ENCODE measurements at regions not wholly inside any gene's neighbourhood (a gene's known extent, or its start where the extent isn't known, plus 50 kb on each side); places are given as distances from the start of the nearest gene placed in this dataset.
"Not testable (repeated sequence)": the region's sequence is repeated elsewhere in the genome, so short reads cannot be mapped to it uniquely, and the experiment has no call there.

GRCh38 chr5:176061269-176061622 is 93.1 kb upstream of the THOC3 start:
- DNase-seq, result not testable (repeated sequence)

DNA sequence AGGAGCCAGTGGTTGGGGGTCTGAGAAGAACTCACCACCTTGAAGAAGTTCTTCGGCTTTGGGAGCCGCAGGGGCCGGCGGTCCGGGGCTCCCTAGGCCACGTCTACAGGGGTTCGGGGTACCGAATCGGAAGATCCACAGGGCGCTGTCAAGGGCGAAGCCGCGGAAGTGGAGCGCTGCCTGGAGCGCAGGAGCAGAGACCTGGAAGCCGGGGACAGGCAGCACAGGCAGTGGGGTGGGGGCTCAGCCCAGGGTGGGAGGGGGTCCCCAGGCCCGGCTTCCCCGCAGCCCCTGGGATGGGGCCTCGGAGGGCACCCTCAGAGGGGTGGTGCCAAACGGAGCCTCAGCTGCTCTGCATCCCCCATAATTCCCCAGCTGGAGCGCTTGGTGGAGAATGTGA is 93.5 kb upstream of the THOC3 start:
- not testable (repeated sequence) for DNase-seq

DNA sequence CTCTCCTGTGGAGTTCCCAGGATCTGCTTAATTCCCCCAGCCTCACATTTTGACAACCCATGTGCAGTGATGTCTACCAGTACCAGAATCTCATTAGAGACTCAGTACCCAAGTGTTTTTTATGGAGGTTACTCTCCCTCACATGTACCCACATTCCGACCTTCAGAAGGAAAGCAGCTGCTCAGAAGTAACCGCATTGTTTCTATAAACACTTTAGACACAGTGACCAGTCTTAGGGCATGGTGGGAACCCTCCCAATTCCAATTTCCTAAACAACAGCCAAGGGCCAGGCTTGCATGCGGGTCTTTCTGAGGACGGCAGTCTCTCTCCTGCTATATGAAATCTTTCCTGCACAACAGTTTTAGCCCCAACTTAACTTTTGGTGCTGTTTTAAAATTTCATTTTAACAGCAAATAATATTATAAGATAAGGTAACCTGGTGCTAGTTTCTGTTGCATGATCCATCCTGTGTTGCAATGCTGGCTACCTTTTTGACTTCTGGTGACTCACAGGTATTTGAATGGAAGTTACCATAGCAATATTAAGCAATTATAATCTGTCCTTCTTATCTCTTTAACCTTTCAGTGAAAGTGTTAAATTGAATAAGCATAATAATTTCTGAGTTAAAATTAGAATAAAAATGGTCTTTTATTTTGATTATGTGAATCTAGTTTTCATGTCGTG is 98.3 kb upstream of the THOC3 start:
- not testable (repeated sequence) for DNase-seq

GRCh38 chr5:176067162-176067561 is 99.0 kb upstream of the THOC3 start:
- DNase-seq, result not testable (repeated sequence)

DNA sequence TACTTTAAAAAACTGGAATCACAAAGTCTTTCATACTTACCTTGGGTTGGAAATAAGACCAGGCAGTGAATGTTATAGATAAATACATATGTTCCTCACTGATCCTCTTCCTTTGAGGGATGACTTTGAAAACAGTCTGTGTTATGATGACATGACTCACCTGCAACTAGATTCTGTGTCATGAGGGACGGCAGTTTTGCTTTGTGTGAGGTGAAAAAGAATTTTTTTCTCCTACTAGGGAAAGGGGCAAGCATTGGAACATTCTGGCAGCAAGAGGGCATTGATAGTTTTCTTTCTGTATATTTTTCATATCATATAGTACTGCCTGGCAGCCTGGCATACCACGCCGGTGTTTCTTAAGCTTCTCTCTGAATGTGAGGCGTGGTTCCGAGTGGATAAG is 99.8 kb upstream of the THOC3 start:
- not testable (repeated sequence) for DNase-seq

- not testable (repeated sequence) for DNase-seq
Observed at GRCh38 chr5:176073996-176074571, 106.0 kb upstream of the THOC3 start.

DNA sequence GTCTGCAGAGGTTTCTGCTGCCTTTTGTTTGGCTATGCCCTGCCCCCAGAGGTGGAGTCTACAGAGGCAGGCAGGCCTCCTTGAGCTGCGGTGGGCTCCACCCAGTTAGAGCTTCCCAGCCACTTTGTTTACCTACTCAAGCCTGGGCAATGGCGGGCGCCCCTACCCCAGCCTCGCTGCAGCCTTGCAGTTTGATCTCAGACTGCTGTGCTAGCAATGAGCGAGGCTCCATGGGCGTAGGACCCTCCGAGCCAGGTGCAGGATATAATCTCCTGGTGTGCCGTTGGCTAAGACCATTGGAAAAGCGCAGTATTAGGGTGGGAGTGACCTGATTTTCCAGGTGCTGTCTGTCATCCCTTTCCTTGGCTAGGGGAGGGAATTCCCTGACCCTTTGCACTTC is 115.6 kb upstream of the THOC3 start:
- not testable (repeated sequence) for DNase-seq

DNA sequence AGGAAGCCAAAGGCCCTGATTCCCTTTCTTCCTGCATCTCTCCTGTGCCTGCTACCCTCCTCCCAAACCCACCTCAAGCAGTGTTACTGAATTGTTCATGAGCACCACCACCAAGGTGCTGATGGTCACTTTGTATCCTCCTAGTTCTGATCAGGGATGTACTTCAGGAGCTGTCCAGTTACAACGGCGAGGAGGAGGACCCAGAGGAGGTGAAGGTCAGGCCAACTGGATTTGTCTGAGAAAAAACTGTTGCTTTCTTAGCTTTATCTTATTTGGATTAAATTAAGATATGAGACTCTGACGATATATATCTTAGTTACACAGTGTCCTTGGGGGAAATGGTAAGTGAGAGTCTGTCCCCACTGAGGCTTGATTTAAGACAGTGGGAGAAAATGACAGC is 135.0 kb upstream of the THOC3 start:
- not testable (repeated sequence) for DNase-seq

DNA sequence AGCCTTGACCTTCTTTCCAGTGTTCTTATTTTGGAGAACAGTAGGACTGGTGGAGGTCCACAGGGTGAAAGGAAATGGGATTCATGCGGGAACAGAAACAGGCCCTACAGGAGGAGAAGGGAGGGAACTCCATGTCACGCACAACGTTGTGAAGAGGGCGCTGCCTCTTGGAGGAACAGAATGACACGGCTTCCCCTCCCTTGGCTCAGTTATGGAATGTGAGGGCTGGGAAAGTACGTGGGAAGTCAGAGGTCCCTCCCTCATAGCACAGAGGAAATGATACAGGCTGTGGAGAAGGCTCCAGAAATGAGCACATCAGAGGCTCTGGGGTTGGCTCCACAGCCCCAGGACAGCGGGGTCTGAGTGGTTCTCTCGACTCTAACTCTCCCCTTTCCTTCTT is 125.3 kb upstream of the SIMC1 start:
- DNase-seq, result not testable (repeated sequence)

DNA sequence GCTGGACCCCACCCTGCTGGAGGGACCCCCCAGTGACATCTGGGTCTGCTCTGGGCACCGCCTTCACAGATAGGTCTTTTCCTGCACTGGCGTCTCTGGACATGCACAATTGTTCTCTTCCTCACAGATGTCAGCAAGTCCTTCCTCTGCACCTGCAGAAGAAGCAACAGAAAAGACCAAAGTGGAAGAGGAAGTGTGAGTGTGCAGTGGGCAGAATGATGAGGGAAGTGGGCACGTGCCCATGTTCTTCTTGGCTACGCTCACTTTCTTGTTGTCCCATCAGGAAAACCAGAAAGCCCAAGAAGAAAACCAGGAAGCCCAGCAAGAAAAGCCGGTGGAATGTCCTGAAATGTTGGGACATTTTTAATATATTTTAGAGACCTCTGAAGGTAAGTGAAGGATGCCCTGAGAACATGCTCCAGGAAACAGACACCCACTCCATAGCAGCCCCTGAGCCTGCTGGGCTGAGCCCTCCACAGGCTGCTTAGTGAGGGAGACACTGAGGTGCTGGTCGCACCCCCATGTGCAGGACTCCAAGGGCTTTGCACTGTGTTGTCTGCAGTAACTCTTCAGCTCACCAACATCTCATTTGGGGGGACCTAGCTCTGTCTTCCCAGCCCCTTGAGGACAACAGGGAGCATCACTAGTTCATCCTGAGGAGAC is 124.4 kb upstream of the SIMC1 start:
- DNase-seq, result not testable (repeated sequence)

DNA sequence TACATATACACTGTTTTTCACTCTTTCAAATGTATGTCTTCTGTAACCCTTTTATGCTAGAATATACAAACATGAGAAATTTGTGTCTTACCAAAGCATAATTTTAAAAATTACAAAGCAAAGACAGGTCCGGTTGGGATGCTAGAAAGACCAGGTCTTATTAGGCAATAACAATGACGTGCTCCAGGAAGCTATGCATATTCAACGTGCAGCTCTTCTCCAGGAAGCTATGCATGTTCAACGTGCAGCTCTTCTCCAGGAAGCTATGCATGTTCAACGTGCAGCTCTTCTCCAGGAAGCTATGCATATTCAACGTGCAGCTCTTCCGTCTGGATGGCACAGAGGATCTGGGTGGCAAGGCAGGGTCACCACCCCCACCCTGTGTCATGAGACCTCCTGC is 123.4 kb upstream of the SIMC1 start:
- not testable (repeated sequence) for DNase-seq

DNA sequence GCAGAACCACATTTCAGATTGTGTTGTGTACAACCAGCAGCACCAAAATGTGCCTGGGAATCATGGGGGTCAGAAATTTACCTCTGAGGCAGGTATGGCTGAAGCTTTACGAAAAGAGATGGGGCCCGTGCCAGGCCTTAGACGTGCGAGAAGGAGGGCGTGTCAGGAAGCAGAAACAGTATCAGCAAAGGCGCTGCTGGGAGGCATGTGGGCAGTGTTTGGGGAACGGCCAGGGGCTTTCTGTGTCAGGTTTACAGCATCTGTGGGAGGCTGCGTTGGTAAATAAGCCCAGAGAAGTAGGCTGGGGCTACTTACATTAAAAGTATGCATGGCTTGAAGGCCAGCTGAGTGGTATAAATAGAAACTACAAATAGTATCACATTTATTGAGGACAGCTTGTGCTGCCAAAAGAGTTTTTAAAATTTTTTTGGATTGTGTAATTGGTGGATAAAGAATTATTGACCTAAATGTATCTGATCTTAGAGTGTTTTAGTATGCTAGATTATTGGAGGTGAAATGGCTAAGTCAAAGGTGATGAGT is 120.5 kb upstream of the SIMC1 start:
- DNase-seq, result not testable (repeated sequence)

- not testable (repeated sequence) for DNase-seq
Observed at GRCh38 chr5:176122361-176122760, 115.9 kb upstream of the SIMC1 start.

GRCh38 chr5:176124120-176124519 is 114.1 kb upstream of the SIMC1 start:
- DNase-seq, result not testable (repeated sequence)

DNA sequence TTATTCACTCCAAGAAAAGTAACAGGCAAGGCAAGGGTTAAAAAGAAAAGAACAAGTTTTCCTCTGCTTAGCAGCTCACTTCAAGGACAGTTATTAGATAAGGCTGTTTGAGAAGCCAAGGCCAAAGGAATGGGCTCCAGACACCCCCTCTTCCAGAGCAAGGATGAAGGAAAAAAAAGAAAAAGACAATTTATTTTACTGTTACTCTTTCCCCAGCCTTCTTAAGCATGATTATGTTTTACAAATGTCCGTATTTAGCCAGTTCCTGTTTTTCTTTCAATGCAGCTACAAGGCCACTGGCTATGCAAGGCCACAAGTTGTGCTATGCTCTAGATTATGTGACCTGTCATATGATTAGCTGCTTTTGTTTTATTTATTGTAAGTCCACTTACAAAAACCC is 106.5 kb upstream of the SIMC1 start:
- DNase-seq, result no peak

DNA sequence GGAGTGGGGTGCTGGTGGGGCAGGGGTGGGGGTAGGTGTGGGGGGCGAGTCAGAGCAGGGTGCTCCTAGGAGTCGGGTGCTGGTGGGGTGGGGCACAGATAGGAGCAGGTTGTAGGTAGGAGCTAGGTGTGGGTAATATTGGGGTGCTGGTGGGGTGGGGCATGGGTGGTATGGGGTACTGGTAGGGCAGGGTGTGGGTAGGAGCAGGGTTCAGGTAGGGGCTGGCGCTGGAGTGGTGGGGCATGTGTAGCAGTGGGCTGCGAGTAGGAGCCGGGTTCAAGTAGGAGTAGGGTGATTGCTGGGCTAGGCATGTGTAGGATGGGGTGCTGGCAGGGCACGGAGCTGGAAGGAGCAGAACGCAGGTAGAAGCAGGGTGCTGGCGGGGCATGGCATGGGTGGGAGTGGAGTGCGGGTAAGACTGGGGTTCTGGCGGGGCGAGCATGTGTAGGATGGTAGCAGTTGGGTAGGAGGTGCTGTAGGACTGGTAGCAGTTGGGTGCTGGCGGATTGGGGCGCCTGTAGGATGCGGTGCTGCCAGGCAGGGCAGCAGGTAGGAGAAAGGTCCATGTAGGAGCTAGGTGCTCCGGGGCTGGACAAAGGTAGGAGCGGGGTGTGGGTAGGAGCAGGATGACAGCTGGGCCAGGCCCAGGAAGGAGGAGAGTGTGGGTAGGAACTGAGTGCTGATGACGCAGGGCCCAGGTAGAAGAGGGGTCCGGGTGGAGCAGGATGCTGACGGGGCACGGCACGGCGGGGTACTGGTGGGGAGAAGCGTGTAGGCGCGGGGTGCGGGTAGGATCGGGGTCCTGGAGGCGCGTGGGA is 105.5 kb upstream of the SIMC1 start:
- no peak for DNase-seq

DNA sequence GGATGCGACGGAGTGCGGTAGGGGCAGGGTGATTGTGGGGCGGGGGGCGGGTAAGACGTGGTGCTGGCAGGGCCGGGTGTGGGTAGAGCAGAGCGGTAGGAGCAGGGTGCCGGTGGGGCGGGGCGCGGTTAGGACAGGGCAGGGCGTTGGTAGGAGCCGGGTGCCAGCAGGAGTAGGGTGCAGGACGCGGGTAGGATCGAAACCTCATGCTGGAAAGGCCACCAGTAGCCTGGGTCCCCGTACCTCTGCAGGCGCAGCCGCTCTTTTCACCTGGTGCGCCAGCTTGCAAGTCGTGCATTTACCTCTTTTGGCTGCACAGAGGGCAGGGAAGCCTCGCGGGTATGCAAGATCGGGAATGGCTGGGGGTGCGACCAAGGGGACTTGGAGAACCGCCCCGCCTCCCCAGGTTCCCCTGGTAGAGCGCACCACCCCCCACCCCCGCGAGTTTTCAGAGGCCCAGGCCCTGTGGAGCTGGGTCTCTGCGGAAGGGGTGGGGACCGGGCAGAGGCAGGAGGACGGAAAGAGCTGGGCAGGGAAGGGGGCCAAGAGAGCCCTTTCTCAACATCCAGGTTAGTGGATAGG is 104.8 kb upstream of the SIMC1 start:
- no peak for DNase-seq

DNA sequence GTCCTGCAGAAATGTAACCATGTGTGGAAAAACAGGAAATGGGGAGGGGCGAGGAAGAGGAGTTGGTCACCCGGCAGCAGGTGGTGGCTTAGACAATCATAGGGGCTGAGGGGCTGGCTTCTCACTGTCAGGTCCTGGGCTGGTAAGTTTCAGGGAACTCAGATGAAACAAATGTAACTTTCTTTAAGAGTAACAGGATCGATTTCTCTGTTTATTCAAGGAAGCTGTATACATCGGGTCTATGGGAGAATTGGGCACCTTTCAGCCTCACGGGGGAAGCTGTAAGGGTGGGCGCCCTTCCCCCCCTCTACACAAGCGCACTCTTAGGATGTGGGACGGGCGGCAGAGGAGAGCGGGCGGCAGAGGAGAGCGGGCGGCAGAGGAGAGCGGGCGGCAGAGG is 104.3 kb upstream of the SIMC1 start:
- DNase-seq, result no peak

- DNase-seq, result no peak
Observed at GRCh38 chr5:176134529-176135223, 103.5 kb upstream of the SIMC1 start.

DNA sequence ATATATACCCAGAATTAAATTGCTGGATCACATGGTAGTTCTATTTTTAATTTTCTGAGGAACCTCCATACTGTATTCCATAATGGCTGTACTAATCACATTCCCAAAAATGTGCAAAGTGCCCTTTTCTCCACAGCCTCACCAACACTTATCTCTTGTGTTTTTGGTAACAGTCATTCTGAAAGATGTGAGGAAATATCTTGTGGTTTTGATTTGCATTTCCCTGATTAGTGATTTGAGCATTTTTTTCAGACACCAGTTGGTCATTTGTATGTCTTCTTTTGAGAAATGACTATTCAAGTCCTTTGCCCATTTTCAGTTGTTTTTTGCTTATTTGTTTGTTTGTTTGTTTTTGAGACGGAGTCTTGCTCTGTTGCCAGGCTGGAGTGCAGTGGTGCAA is 98.1 kb upstream of the SIMC1 start:
- DNase-seq, result not testable (repeated sequence)

- DNase-seq, result no peak
Observed at GRCh38 chr5:176144508-176144907, 93.7 kb upstream of the SIMC1 start.

GRCh38 chr5:176149948-176150347 is 88.3 kb upstream of the SIMC1 start:
- DNase-seq, result not testable (repeated sequence)
